ENCODE measurements at regions not wholly inside any gene's neighbourhood (a gene's known extent, or its start where the extent isn't known, plus 50 kb on each side); places are given as distances from the start of the nearest gene placed in this dataset.
A peak's percentile ranks its signal among the peaks of the same experiment; 100 is the strongest.

DNA sequence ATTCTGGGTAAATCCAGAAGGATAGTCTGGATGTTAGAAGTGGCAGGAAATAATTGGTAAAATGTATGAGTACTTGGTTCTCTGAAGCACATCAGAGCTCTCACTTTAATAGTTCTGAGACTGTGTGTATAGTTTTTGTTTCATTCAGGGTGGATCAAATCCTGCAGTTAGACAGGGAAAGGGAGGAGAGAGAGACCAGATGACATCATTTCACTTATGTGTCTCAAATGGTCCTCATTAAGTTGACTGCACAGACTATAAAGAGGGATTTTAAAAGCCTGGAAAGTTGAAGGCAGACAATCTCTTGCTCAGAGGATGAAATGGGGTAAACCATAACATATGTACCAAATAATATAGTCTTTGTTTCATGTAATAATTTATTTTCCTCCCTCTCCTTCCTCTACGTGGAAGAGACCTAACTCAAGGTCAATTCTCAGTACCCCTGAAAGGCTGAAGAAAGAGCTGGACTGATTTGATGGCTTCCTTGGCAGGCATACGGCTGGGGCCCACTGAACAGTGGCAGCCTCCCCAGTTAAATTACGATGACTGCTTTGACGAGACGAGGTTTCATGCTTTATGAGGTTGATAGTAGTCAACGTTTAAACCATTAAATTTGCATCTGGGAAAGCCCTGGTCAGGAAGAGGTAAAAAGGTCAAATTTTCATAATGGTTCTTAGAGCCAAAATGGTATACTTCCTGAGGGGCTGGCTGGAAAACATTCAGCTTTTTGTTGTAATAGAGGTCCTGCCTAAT is 395.1 kb upstream of the RPS23 start:
- Histone ChIP-seq H3K4me3 (ENCODE audit: low read length) (no peak overlapping the region), H2AFZ (ENCODE audit: low read depth, low read length) (0 out of 2 replicates have a peak overlapping the region, but pooled peaks have one; percentile 34), H3K27me3 (ENCODE audit: low read depth, low read length) (no peaks in the 10 kb centered on the region), H3K36me3 (replicated peaks; ENCODE audit: low read depth, low read length) (no peaks in the 10 kb centered on the region), H3K79me2 (ENCODE audit: low read length) (no peaks in the 10 kb centered on the region), H3K9ac (ENCODE audit: low read length) (no peak overlapping the region), H3K27ac (ENCODE audit: low read length) (no peak overlapping the region), H3K4me1 (ENCODE audit: low read length) (peaks cover 20% of the 10 kb centered on the region), H3K4me2 (ENCODE audit: low read length) (no peak overlapping the region), H3K9me3 (ENCODE audit: insufficient read depth, low read length) (no peaks in the 10 kb centered on the region), H4K20me1 (ENCODE audit: insufficient read depth, low read length) (no peaks in the 10 kb centered on the region)
- TF ChIP-seq EZH2phosphoT487 (IDR thresholded peaks at IDR 0.05; ENCODE audit: low read depth), result no peak
- TF ChIP-seq, protein P1, sequence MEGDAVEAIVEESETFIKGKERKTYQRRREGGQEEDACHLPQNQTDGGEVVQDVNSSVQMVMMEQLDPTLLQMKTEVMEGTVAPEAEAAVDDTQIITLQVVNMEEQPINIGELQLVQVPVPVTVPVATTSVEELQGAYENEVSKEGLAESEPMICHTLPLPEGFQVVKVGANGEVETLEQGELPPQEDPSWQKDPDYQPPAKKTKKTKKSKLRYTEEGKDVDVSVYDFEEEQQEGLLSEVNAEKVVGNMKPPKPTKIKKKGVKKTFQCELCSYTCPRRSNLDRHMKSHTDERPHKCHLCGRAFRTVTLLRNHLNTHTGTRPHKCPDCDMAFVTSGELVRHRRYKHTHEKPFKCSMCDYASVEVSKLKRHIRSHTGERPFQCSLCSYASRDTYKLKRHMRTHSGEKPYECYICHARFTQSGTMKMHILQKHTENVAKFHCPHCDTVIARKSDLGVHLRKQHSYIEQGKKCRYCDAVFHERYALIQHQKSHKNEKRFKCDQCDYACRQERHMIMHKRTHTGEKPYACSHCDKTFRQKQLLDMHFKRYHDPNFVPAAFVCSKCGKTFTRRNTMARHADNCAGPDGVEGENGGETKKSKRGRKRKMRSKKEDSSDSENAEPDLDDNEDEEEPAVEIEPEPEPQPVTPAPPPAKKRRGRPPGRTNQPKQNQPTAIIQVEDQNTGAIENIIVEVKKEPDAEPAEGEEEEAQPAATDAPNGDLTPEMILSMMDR (IDR thresholded peaks at IDR 0.05; ENCODE audit: low read depth, low read length), result no peak

DNA sequence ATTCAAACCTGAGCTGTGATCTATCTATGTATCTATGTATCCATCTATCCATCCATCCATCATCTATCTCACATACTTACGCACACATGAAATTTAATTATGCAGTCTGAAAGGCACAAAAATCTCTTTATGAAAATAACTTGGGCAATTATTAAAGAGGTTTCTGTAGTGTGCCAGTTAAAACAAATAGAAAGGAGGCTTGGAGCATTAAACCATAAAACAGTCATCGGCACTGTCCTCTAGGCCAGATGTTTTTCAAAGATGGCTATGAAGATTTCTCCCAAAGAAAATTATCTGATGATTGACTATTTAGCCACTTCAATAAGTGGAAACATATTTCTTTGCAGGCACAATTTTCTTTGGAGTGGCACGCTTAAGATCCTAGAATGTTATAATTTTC is 392.5 kb upstream of the RPS23 start:
- H3K9ac ChIP-seq (ENCODE audit: low read length), result no peak overlapping the region
- H4K20me1 ChIP-seq (ENCODE audit: insufficient read depth, low read length), result no peaks in the 10 kb centered on the region
- H3K27me3 ChIP-seq (ENCODE audit: low read depth, low read length), result no peaks in the 10 kb centered on the region
- H3K4me2 ChIP-seq (ENCODE audit: low read length), result no peak overlapping the region
- no peaks in the 10 kb centered on the region for H3K36me3 ChIP-seq (replicated peaks; ENCODE audit: low read depth, low read length)
- H3K4me3 ChIP-seq (ENCODE audit: low read length), result no peak overlapping the region
- H3K9me3 ChIP-seq (ENCODE audit: insufficient read depth, low read length), result no peaks in the 10 kb centered on the region
- peaks cover 9% of the 10 kb centered on the region for H3K4me1 ChIP-seq (ENCODE audit: low read length)
- H2AFZ ChIP-seq (ENCODE audit: low read depth, low read length), result no peak overlapping the region
- TF ChIP-seq, protein P1 (IDR thresholded peaks at IDR 0.05; ENCODE audit: low read depth, low read length), result no peak
- TF ChIP-seq EZH2phosphoT487 (IDR thresholded peaks at IDR 0.05; ENCODE audit: low read depth), result no peak
- no peaks in the 10 kb centered on the region for H3K79me2 ChIP-seq (ENCODE audit: low read length)
- no peak overlapping the region for H3K27ac ChIP-seq (ENCODE audit: low read length)

DNA sequence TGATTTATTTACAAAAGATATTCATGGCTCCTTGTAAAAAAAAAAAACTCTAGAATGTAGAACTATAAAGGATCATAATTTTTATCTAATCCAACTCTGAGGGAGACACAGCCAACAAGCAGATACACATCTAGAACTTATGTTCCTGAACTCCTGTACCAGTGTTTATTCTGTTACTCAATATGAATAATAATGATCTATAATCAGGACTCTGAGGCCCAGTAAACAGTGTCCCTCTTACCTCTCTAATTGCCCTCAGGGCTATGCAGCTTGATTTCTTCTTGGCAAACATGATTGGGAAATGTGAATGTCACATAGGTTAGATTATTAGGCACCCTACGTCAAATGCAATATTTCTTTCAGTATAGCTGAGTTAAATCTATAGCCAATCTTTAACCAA is 391.6 kb upstream of the RPS23 start:
- H2AFZ ChIP-seq (ENCODE audit: low read depth, low read length), result no peak overlapping the region
- H3K4me3 ChIP-seq (ENCODE audit: low read length), result no peak overlapping the region
- no peaks in the 10 kb centered on the region for H3K36me3 ChIP-seq (replicated peaks; ENCODE audit: low read depth, low read length)
- no peak for TF ChIP-seq EZH2phosphoT487 (IDR thresholded peaks at IDR 0.05; ENCODE audit: low read depth)
- H3K79me2 ChIP-seq (ENCODE audit: low read length), result no peaks in the 10 kb centered on the region
- H4K20me1 ChIP-seq (ENCODE audit: insufficient read depth, low read length), result no peaks in the 10 kb centered on the region
- H3K9me3 ChIP-seq (ENCODE audit: insufficient read depth, low read length), result no peaks in the 10 kb centered on the region
- H3K27me3 ChIP-seq (ENCODE audit: low read depth, low read length), result no peaks in the 10 kb centered on the region
- no peak overlapping the region for H3K9ac ChIP-seq (ENCODE audit: low read length)
- H3K27ac ChIP-seq (ENCODE audit: low read length), result no peak overlapping the region
- peaks cover 9% of the 10 kb centered on the region for H3K4me1 ChIP-seq (ENCODE audit: low read length)
- no peak overlapping the region for H3K4me2 ChIP-seq (ENCODE audit: low read length)

DNA sequence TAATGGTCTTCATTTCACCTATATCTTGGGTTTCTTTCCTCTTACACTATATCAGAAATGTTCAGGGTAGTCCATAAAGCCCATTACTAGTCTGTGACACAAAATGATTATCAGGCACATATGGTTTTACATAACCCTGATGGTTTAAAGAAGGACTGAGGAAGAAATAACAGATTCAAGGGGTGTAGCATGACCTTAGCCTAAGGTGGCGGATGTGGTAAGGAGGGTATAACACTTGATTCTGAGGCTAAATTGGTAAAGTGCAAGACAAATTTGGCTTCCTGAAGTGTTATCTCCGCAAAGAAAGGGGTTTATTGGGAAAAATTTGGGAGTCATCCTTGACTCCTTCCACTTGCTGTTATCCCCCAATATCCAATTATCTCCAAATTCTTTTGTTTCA is 388.2 kb upstream of the RPS23 start:
- no peaks in the 10 kb centered on the region for H3K36me3 ChIP-seq (replicated peaks; ENCODE audit: low read depth, low read length)
- TF ChIP-seq, protein P1 (IDR thresholded peaks at IDR 0.05; ENCODE audit: low read depth, low read length), result no peak
- no peak for TF ChIP-seq EZH2phosphoT487 (IDR thresholded peaks at IDR 0.05; ENCODE audit: low read depth)
- no peak overlapping the region for H3K4me3 ChIP-seq (ENCODE audit: low read length)
- H3K4me2 ChIP-seq (ENCODE audit: low read length), result no peak overlapping the region
- H3K27ac ChIP-seq (ENCODE audit: low read length), result no peak overlapping the region
- H3K27me3 ChIP-seq (ENCODE audit: low read depth, low read length), result no peaks in the 10 kb centered on the region
- H3K9ac ChIP-seq (ENCODE audit: low read length), result no peak overlapping the region
- H3K9me3 ChIP-seq (ENCODE audit: insufficient read depth, low read length), result no peaks in the 10 kb centered on the region
- H2AFZ ChIP-seq (ENCODE audit: low read depth, low read length), result no peak overlapping the region
- no peaks in the 10 kb centered on the region for H4K20me1 ChIP-seq (ENCODE audit: insufficient read depth, low read length)
- H3K4me1 ChIP-seq (ENCODE audit: low read length), result no peaks in the 10 kb centered on the region
- no peaks in the 10 kb centered on the region for H3K79me2 ChIP-seq (ENCODE audit: low read length)
